Loucy (cell line): ENCODE measurements at regions not wholly inside any gene's neighbourhood (a gene's known extent, or its start where the extent isn't known, plus 50 kb on each side); places are given as distances from the start of the nearest gene placed in this dataset.

ENCODE experiments used
- EZH2phosphoT487 ChIP-seq: fragments of 200-600 bp; IDR thresholded peaks from 2 replicates; pipeline ENCODE4 v1.6.1; 2018; ENCODE audit warnings: antibody characterized with exemption, mild to moderate bottlenecking, moderate library complexity, borderline replicate concordance
- TF ChIP-seq, protein P1 (sequence below): fragments of 200-600 bp; sonication (generic); conservative IDR thresholded peaks from 2 replicates; pipeline ENCODE4 v1.5.1; 2014; ENCODE audit warnings: mild to moderate bottlenecking, antibody characterized with exemption, low read length

DNA sequence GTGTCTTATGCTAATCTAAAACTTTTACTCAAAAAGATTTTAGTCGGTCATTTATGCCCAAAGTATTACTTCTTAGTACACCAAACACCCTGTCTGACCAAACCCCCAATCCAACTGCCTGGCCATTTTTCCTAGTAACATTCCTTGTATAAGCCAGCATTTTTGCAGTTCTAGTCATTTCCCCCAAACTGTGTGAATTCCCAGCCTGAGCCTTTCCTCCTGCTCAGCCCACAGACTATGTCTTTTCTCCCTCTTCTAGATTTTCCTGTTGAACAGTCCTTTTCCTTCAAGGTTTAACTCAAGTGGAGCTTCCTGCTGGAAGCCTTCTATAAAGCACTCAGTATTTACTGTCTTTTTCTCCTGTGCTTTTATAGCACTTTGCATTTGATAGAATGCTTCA is 843.8 kb downstream of the USP25 start:
- TF ChIP-seq, protein P1, sequence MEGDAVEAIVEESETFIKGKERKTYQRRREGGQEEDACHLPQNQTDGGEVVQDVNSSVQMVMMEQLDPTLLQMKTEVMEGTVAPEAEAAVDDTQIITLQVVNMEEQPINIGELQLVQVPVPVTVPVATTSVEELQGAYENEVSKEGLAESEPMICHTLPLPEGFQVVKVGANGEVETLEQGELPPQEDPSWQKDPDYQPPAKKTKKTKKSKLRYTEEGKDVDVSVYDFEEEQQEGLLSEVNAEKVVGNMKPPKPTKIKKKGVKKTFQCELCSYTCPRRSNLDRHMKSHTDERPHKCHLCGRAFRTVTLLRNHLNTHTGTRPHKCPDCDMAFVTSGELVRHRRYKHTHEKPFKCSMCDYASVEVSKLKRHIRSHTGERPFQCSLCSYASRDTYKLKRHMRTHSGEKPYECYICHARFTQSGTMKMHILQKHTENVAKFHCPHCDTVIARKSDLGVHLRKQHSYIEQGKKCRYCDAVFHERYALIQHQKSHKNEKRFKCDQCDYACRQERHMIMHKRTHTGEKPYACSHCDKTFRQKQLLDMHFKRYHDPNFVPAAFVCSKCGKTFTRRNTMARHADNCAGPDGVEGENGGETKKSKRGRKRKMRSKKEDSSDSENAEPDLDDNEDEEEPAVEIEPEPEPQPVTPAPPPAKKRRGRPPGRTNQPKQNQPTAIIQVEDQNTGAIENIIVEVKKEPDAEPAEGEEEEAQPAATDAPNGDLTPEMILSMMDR, result no peak
- no peak for TF ChIP-seq EZH2phosphoT487
